B cell (primary cell): ENCODE measurements at regions not wholly inside any gene's neighbourhood (a gene's known extent, or its start where the extent isn't known, plus 50 kb on each side); places are given as distances from the start of the nearest gene placed in this dataset.

Experiments used
- ATAC-seq: fragments of 200-7000 bp; cut with Tn5 transposase; one replicate; pipeline ENCODE4 v1.10.0; 2021; ENCODE audit warnings: low read depth, mild to moderate bottlenecking, moderate number of reproducible peaks, moderate library complexity
- CTCF ChIA-PET: fragments of 350-600 bp; sonication (Branson Sonifier 250); formaldehyde crosslinking; loops from one replicate; lab custom pipeline; 2021; ENCODE audit warnings: antibody characterized with exemption, inconsistent platforms; lab: Charles Lee
- POLR2A ChIA-PET: fragments of 350-600 bp; sonication (Branson Sonifier 250); formaldehyde crosslinking; loops from one replicate; lab custom pipeline; 2021; ENCODE audit warnings: antibody characterized with exemption; lab: Charles Lee
- DNase-seq: peaks from one replicate; pipeline ENCODE4 v3.0.0; 2013
- H2AFZ ChIP-seq: 2 replicates; pipeline ENCODE4 v1.6.1; 2012; ENCODE audit warnings: mild to moderate bottlenecking, low read depth, low read length; ENCODE audit not compliant: insufficient read depth, poor library complexity, severe bottlenecking
- H3K27ac ChIP-seq, 2 donors: 1 replicate in 1 of 2; 2 replicates in 1 of 2; pipeline ENCODE4 v1.5.1; 2012 to 2013; ENCODE audit warnings: low read length in 2 of 2, mild to moderate bottlenecking in 2 of 2, moderate library complexity in 1 of 2
- H3K27me3 ChIP-seq, 4 experiments: fragments of 200-600 bp in 1 of 4; sonication (generic) in 1 of 4; replicated peaks in 1 of 4; 1 replicate in 2 of 4; 2 replicates in 2 of 4; pipeline versions ENCODE4 v1.6.1 to v1.7.0; 2013 to 2016; ENCODE audit warnings: low read length in 3 of 4, mild to moderate bottlenecking in 2 of 4, mixed read lengths in 1 of 4, moderate library complexity in 1 of 4; ENCODE audit not compliant: insufficient read depth in 4 of 4, control insufficient read depth in 3 of 4; ENCODE audit errors: control extremely low read depth in 1 of 4
- H3K36me3 ChIP-seq, 2 experiments: replicated peaks in 1 of 2; 1 replicate in 1 of 2; 2 replicates in 1 of 2; pipeline versions ENCODE4 v1.6.1 to v1.7.1; 2013; ENCODE audit warnings: low read length in 1 of 2; ENCODE audit not compliant: insufficient read depth in 2 of 2, control insufficient read depth in 1 of 2; ENCODE audit errors: control extremely low read depth in 1 of 2, extremely low read depth in 1 of 2
- H3K4me1 ChIP-seq, 2 donors: fragments of 200-600 bp in 1 of 2; sonication (generic) in 1 of 2; 1 replicate in 1 of 2; 2 replicates in 1 of 2; pipeline versions ENCODE4 v1.5.1 to v1.6.1; 2013 to 2017; ENCODE audit warnings: low read length in 2 of 2; ENCODE audit not compliant: control insufficient read depth in 2 of 2, insufficient read depth in 2 of 2
- H3K4me2 ChIP-seq: replicated peaks from 2 replicates; pipeline ENCODE3; 2012; ENCODE audit warnings: mild to moderate bottlenecking, low read depth, low read length; ENCODE audit not compliant: poor library complexity, severe bottlenecking
- H3K4me3 ChIP-seq, 5 experiments: fragments of 200-600 bp in 1 of 5; sonication (generic) in 1 of 5; 1 replicate in 3 of 5; 2 replicates in 2 of 5; pipeline versions ENCODE4 v1.5.1 to v1.7.0; 2011 to 2016; ENCODE audit warnings: low read length in 4 of 5, mild to moderate bottlenecking in 4 of 5, low read depth in 2 of 5, control low read depth in 1 of 5, moderate library complexity in 1 of 5; ENCODE audit not compliant: insufficient read depth in 1 of 5; ENCODE audit errors: control extremely low read depth in 1 of 5, extremely low read depth in 1 of 5
- H3K79me2 ChIP-seq: fragments of 200-600 bp; sonication (generic); one replicate; pipeline ENCODE4 v1.6.0; 2016; ENCODE audit warnings: low read length; ENCODE audit not compliant: control insufficient read depth, insufficient read depth
- H3K9ac ChIP-seq: fragments of 200-600 bp; sonication (generic); 2 replicates; pipeline ENCODE4 v1.6.1; 2017; ENCODE audit warnings: mild to moderate bottlenecking, low read length, moderate library complexity
- H3K9me3 ChIP-seq, 3 donors: one replicate each; pipeline versions ENCODE4 v1.6.1 to v1.7.1; 2013; ENCODE audit warnings: low read length in 2 of 3; ENCODE audit not compliant: control insufficient read depth in 2 of 3, insufficient read depth in 1 of 3; ENCODE audit errors: control extremely low read depth in 1 of 3
- H4K20me1 ChIP-seq: 2 replicates; pipeline ENCODE4 v1.6.0; 2012; ENCODE audit warnings: mild to moderate bottlenecking, low read length; ENCODE audit not compliant: insufficient read depth, control insufficient read depth, poor library complexity, severe bottlenecking
- H3K27ac Mint-ChIP-seq: one replicate; pipeline ENCODE4 v1.8.0; 2021; ENCODE audit warnings: mixed read lengths
- H3K27me3 Mint-ChIP-seq: one replicate; pipeline ENCODE4 v1.8.0; 2021; ENCODE audit warnings: mixed read lengths
- H3K4me1 Mint-ChIP-seq: one replicate; pipeline ENCODE4 v1.8.0; 2021; ENCODE audit warnings: mixed read lengths
- H3K4me3 Mint-ChIP-seq: one replicate; pipeline ENCODE4 v1.8.0; 2021; ENCODE audit warnings: mixed read lengths
- H3K9me3 Mint-ChIP-seq: one replicate; pipeline ENCODE4 v1.8.0; 2022; ENCODE audit warnings: mixed read lengths; ENCODE audit not compliant: insufficient read depth
- EZH2 ChIP-seq: IDR thresholded peaks from 2 replicates; pipeline ENCODE4 v1.6.1; 2012; ENCODE audit warnings: borderline replicate concordance, low read depth, mild to moderate bottlenecking, moderate library complexity, low read length; ENCODE audit not compliant: insufficient read depth, poor library complexity, severe bottlenecking
- WGBS: methylation state at CpG from one replicate; pipeline ENCODE4 v1.1.5; 2013; ENCODE audit warnings: missing lambda C conversion rate; ENCODE audit not compliant: insufficient coverage; 5-methylcytosine and 5-hydroxymethylcytosine counted together
- intact Hi-C: fragments of 100-400 bp; cut with micrococcal nuclease; formaldehyde crosslinking; loops from one replicate; pipeline ENCODE4 v1.10.0; 2022
- TF ChIP-seq, protein P1 (sequence below): fragments of 200-600 bp; IDR thresholded peaks from one replicate; pipeline ENCODE4 v1.8.0; 2022; ENCODE audit warnings: antibody characterized with exemption, mild to moderate bottlenecking

DNA sequence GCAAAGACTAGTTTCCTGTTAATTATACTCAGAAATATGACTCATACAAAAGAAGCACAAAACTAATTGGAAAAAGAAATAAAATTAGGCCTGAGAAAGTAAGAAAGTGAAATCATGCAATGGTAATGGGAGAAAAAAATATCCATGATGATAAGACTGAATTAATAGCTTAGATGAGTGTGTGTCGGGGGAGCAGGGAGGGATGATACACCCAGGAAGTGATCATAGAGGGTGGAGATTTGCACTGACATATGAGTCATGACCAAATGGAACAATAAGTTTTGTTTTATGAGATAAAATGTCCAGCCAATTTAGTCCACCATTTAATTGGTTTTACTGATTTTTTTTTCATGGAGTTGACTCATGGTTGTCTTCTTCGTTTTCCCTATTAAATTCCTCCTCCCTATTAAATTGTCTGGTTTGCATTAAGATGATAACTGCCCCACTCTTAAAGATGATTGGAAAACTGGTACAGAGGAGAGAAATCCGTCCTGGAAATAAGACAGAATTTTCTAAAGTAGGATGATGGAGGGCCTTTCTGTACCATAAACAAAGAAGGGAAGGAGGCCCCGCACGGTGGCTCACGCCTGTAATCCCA is 111.7 kb upstream of the KCNJ6 start:
- DNase-seq (no peak), ATAC-seq (no peak)
- Mint-ChIP-seq H3K27me3 (peaks cover 3% of the 10 kb centered on the region), H3K9me3 (no peaks in the 10 kb centered on the region), H3K27ac (no peak overlapping the region), H3K4me3 (no peak overlapping the region), H3K4me1 (no peaks in the 10 kb centered on the region)
- Histone ChIP-seq H3K4me2 (no peak overlapping the region), H3K27ac (no peak overlapping the region), H3K9me3 (no peaks in the 10 kb centered on the region), H3K36me3 (no peaks in the 10 kb centered on the region), H3K4me3 (no peak overlapping the region), H3K79me2 (no peaks in the 10 kb centered on the region), H3K4me1 (no peaks in the 10 kb centered on the region), H4K20me1 (no peaks in the 10 kb centered on the region), H2AFZ (no peak overlapping the region), H3K27me3 (no peaks in the 10 kb centered on the region), H3K9ac (no peak overlapping the region)
- no peak for TF ChIP-seq EZH2
- TF ChIP-seq, protein P1, sequence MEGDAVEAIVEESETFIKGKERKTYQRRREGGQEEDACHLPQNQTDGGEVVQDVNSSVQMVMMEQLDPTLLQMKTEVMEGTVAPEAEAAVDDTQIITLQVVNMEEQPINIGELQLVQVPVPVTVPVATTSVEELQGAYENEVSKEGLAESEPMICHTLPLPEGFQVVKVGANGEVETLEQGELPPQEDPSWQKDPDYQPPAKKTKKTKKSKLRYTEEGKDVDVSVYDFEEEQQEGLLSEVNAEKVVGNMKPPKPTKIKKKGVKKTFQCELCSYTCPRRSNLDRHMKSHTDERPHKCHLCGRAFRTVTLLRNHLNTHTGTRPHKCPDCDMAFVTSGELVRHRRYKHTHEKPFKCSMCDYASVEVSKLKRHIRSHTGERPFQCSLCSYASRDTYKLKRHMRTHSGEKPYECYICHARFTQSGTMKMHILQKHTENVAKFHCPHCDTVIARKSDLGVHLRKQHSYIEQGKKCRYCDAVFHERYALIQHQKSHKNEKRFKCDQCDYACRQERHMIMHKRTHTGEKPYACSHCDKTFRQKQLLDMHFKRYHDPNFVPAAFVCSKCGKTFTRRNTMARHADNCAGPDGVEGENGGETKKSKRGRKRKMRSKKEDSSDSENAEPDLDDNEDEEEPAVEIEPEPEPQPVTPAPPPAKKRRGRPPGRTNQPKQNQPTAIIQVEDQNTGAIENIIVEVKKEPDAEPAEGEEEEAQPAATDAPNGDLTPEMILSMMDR = no peak
- POLR2A ChIA-PET = no interaction called here
- CTCF ChIA-PET = no interaction called here
- intact Hi-C loops = no loop called here
- 100% methylated on average over 4 of the region's 6 CpGs for WGBS

DNA sequence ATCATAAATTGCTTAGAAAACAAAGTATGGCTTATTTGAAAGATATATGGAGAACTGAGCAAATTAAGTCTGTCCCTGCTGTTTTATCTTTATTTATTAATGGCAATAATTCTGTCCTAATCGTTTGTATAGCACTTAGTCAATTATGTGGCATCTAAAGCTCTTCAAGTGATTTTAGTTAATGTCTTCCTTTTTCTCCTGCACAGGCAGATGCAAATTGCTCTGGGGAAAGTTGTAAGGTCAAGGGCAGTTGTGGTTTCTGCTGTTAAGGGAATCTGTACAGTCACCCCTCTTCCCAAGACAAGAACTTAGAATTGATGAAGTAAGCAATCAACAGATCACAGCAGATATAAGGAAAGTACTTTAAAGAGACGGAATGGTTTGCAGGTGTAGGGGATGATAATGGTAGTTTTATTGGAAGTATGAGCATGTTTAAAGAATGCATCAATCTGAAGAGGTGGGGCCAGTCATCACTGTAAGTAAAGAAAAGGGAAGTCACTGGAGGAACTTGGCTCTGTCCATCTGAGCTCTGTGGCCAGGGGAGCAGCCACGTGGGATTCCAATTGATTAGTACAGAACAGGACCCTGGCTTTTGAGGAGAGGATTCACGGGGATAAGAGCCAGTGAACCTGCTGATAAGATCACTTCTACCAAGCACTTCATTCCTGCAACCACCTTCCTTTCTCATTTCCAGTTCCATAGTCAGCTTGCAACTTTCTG is 116.0 kb upstream of the KCNJ6 start:
- no peak overlapping the region for H3K9ac ChIP-seq
- H3K4me1 Mint-ChIP-seq = no peaks in the 10 kb centered on the region
- 82% methylated on average over 1 of the region's 4 CpGs for WGBS
- H3K9me3 Mint-ChIP-seq = no peaks in the 10 kb centered on the region
- H3K27me3 Mint-ChIP-seq = peaks cover 3% of the 10 kb centered on the region
- H3K4me1 ChIP-seq = no peaks in the 10 kb centered on the region
- no peak overlapping the region for H2AFZ ChIP-seq
- no peaks in the 10 kb centered on the region for H3K36me3 ChIP-seq
- no peak overlapping the region for H3K4me3 Mint-ChIP-seq
- no peaks in the 10 kb centered on the region for H3K9me3 ChIP-seq
- POLR2A ChIA-PET = no interaction called here
- H4K20me1 ChIP-seq = no peaks in the 10 kb centered on the region
- no peak overlapping the region for H3K4me3 ChIP-seq
- H3K27me3 ChIP-seq = no peaks in the 10 kb centered on the region
- TF ChIP-seq EZH2 = no peak
- TF ChIP-seq, protein P1 = no peak
- no peaks in the 10 kb centered on the region for H3K79me2 ChIP-seq
- H3K27ac ChIP-seq = no peak overlapping the region
- CTCF ChIA-PET = no interaction called here
- no peak for DNase-seq
- no peak overlapping the region for H3K4me2 ChIP-seq
- ATAC-seq = no peak
- intact Hi-C loops = no loop called here
- no peak overlapping the region for H3K27ac Mint-ChIP-seq
